GM12865 (cell line): ENCODE measurements at regions not wholly inside any gene's neighbourhood (a gene's known extent, or its start where the extent isn't known, plus 50 kb on each side); places are given as distances from the start of the nearest gene placed in this dataset.
"Not testable (repeated sequence)": the region's sequence is repeated elsewhere in the genome, so short reads cannot be mapped to it uniquely, and the experiment has no call there.

ENCODE experiments used
- DNase-seq: peaks from one replicate; pipeline ENCODE4 v3.0.0; 2010; ENCODE audit warnings: low read depth
- H3K4me3 ChIP-seq: 2 replicates; pipeline ENCODE4 v1.5.1; 2011; ENCODE audit warnings: mild to moderate bottlenecking, low read depth, low read length, control low read depth
- TF ChIP-seq, protein P1 (sequence below): IDR thresholded peaks from 2 replicates; pipeline ENCODE4 v1.5.1; 2011; ENCODE audit warnings: low read length, control low read depth, low read depth, inconsistent platforms; ENCODE audit not compliant: insufficient read depth; ENCODE audit errors: missing control alignments

DNA sequence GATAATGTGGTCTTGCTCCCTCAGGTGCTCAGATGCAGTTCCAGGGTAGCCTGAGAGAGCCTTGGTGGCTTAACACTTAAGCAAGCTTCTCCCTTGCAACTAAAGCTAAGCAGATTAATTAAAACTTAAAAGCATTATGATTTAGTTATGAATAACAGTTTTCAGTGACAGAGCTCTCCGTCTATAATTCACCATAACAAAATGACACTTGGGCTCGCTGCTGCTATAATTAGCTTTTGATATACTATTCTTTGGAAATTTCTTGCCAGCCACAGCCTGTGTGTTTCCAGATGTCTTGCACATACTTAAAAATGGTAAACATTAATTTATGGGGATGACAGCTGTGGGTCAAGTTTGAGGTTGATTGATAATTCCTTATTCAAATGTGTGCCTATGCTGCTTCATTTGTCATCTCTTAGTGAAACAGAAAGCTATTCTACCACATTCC lies 380.5 kb downstream of the TFAP2B start:
- H3K4me3 ChIP-seq, result no peak overlapping the region
- TF ChIP-seq, protein P1, sequence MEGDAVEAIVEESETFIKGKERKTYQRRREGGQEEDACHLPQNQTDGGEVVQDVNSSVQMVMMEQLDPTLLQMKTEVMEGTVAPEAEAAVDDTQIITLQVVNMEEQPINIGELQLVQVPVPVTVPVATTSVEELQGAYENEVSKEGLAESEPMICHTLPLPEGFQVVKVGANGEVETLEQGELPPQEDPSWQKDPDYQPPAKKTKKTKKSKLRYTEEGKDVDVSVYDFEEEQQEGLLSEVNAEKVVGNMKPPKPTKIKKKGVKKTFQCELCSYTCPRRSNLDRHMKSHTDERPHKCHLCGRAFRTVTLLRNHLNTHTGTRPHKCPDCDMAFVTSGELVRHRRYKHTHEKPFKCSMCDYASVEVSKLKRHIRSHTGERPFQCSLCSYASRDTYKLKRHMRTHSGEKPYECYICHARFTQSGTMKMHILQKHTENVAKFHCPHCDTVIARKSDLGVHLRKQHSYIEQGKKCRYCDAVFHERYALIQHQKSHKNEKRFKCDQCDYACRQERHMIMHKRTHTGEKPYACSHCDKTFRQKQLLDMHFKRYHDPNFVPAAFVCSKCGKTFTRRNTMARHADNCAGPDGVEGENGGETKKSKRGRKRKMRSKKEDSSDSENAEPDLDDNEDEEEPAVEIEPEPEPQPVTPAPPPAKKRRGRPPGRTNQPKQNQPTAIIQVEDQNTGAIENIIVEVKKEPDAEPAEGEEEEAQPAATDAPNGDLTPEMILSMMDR, result no peak
- DNase-seq, result no peak

DNA sequence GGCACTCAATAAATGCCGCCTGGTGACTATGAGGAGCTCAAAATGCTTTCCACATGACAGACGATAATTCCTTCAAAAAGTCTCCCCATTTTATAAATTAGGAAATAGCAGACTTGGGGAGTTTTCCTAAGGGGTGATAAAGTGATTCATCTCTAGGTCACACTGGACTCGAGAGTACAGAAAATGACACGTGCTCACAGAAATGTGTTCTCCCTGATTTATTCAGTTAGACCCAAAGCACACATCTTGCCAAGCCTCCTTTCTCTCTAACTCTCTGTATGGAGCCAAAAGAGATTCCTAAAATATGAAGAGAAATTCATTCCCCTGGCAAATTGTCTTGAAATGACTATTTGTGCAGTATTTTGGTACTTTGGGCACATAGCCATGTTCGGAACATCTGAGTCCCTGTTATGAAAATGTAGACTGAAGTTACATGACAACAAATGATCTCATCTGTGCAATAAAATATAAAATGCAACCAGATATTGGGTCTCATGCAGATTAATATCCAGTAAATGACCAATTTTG lies 381.1 kb downstream of the TFAP2B start:
- TF ChIP-seq, protein P1, result no peak
- no peak overlapping the region for H3K4me3 ChIP-seq

DNA sequence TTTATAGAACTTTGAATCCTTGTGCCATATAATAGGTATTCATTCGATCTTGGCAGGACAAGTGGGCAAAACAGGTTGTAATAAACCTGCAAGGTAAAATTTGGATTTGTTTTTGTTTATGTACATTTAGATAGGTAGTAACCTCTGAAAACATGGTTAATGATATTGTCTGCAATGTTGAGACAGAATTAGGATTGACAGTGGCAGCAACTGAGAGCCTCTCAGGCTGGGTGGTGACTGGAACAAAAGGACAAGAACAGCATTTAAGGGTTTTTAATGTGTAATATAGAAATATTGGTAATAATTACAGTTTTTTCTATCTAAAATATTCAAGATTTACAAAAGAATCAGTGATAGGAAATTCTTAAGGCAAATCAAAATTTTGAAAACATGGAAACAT lies 382.0 kb downstream of the TFAP2B start:
- TF ChIP-seq, protein P1, result no peak
- no peak overlapping the region for H3K4me3 ChIP-seq
- DNase-seq, result no peak

More for the DNA sequence above, 381.1 kb downstream of the TFAP2B start:
- no peak for DNase-seq

DNA sequence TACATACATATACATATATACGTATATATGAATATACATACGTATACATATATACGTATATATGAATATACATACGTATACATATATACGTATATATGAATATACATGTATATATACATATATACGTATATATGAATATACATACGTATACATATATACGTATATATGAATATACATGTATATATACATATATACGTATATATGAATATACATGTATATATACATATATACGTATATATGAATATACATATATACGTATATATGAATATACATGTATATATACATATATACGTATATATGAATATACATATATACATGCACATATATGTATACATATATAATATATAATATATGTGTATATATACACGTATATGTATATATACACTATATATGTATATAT lies 384.0 kb downstream of the TFAP2B start:
- not testable (repeated sequence) for H3K4me3 ChIP-seq, DNase-seq

DNA sequence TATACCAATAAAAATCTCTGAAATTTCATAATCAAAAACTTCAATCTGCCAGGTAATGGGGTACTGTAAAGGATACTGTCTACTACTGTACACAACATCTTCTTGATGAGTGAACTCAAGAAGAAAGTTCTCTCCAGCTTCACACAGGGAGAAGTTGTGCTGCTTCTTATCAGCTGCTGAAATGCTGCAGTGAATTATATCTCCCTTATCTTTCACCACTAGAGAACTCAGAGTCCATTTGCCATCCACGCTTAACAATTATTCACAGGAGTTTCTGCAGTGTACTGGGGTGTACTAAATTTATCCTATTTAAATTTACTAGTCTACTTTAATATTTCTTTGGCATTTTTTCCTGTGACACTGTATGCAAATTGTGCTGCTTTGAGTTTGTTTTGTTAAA lies 384.8 kb downstream of the TFAP2B start:
- no peak overlapping the region for H3K4me3 ChIP-seq
- TF ChIP-seq, protein P1, result no peak
- DNase-seq, result no peak

DNA sequence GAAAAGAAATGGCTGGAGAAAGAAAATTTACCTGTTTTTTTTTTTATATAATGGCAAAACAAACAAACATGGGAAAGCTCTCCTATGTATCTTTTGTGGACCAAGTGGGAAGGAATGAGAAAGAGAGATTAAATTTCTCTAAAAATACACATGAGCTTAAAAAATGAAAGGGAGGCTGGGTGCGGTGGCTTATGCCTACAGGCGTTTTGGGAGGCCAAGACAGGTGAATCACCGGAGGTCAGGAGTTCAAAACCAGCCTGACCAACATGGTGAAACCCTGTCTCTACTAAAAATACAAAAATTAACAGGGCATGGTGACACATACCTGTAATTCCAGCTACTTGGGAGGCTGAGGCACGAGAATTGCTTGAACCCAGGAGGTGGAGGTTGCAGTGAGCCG lies 388.0 kb downstream of the TFAP2B start:
- DNase-seq, H3K4me3 ChIP-seq: not testable (repeated sequence)

DNA sequence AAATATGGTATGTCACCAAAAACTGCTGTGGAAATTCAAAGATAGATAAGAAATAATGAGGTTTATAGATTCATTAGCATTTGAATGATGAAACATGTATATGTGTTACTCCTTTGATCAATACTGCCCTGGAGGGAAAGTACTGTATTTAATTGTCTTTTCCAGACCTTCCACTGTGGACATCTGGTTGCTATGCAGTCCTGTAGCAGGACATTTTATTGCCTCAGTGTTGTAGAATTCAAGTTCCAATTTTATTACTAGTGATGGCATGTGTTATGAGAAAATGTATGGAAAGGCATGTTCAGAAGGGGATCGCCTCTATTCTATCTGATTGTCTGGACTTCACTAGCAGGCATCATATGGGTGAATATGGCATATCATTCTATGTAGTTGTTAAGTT lies 391.0 kb downstream of the TFAP2B start:
- TF ChIP-seq, protein P1, result no peak
- DNase-seq, result no peak
- H3K4me3 ChIP-seq, result no peak overlapping the region

DNA sequence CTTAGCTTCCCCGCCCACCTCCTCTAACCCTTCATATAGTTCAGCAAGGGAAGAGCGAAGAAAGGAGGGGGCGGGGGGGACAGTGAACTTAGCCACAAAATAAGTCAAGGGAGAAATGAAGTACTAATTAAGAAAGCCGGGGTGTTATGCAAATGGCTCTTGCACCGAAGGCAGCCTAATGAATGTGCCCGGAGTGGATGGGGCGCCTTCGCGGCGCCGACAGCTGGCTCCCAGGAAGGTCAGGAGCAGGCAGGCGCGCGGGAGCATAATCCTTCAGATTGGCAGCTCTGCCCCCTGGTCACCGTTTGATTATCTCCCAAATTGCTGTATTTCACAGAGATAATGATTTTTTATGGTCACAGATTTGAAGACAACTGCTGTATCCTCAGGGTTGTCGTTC lies 395.1 kb downstream of the TFAP2B start:
- no peak overlapping the region for H3K4me3 ChIP-seq
- no peak for DNase-seq
- TF ChIP-seq, protein P1, result no peak
